ENCODE measurements at regions not wholly inside any gene's neighbourhood (a gene's known extent, or its start where the extent isn't known, plus 50 kb on each side); places are given as distances from the start of the nearest gene placed in this dataset.

- no peak overlapping the region for H3K4me3 Mint-ChIP-seq
- DNase-seq (no peak), ATAC-seq (no peak)
- no peaks in the 10 kb centered on the region for H3K9me3 Mint-ChIP-seq
- no peaks in the 10 kb centered on the region for H3K27me3 Mint-ChIP-seq
- H3K27ac Mint-ChIP-seq, result no peak overlapping the region
- no peaks in the 10 kb centered on the region for H3K36me3 Mint-ChIP-seq (ENCODE audit: low read depth)
- no peaks in the 10 kb centered on the region for H3K4me1 Mint-ChIP-seq
These were observed 627.1 kb upstream of the ARPP21 start for GRCh38 chr3:35012214-35012613.

GRCh38 chr3:35028157-35028556 is 611.2 kb upstream of the ARPP21 start:
- no peak for ATAC-seq
- no peak for DNase-seq
- no peaks in the 10 kb centered on the region for H3K36me3 Mint-ChIP-seq (ENCODE audit: low read depth)
- H3K9me3 Mint-ChIP-seq, result peaks cover 33% of the 10 kb centered on the region
- no peak overlapping the region for H3K4me3 Mint-ChIP-seq
- H3K4me1 Mint-ChIP-seq, result no peaks in the 10 kb centered on the region
- no peaks in the 10 kb centered on the region for H3K27me3 Mint-ChIP-seq
- H3K27ac Mint-ChIP-seq, result no peak overlapping the region

- H3K9me3 Mint-ChIP-seq, result no peaks in the 10 kb centered on the region
- no peak for DNase-seq
- H3K27ac Mint-ChIP-seq, result no peak overlapping the region
- no peaks in the 10 kb centered on the region for H3K36me3 Mint-ChIP-seq (ENCODE audit: low read depth)
- H3K4me3 Mint-ChIP-seq, result no peak overlapping the region
- no peaks in the 10 kb centered on the region for H3K4me1 Mint-ChIP-seq
- no peaks in the 10 kb centered on the region for H3K27me3 Mint-ChIP-seq
- no peak for ATAC-seq
These were observed 596.9 kb upstream of the ARPP21 start for GRCh38 chr3:35042210-35042991.

GRCh38 chr3:35043040-35043439 is 596.3 kb upstream of the ARPP21 start:
- Mint-ChIP-seq H3K9me3 (no peaks in the 10 kb centered on the region), H3K27me3 (no peaks in the 10 kb centered on the region), H3K4me3 (no peak overlapping the region)

GRCh38 chr3:35044190-35044589 is 595.1 kb upstream of the ARPP21 start:
- no peaks in the 10 kb centered on the region for H3K27me3 Mint-ChIP-seq
- H3K36me3 Mint-ChIP-seq (ENCODE audit: low read depth), result no peaks in the 10 kb centered on the region
- no peak for DNase-seq
- H3K9me3 Mint-ChIP-seq, result no peaks in the 10 kb centered on the region
- H3K4me3 Mint-ChIP-seq, result no peak overlapping the region
- no peaks in the 10 kb centered on the region for H3K4me1 Mint-ChIP-seq
- no peak overlapping the region for H3K27ac Mint-ChIP-seq
- ATAC-seq, result no peak

More at GRCh38 chr3:35043040-35043439, 596.3 kb upstream of the ARPP21 start:
- H3K4me1 Mint-ChIP-seq, result no peaks in the 10 kb centered on the region
- no peaks in the 10 kb centered on the region for H3K36me3 Mint-ChIP-seq (ENCODE audit: low read depth)
- no peak overlapping the region for H3K27ac Mint-ChIP-seq
- DNase-seq (no peak), ATAC-seq (no peak)

GRCh38 chr3:35045118-35045517 is 594.2 kb upstream of the ARPP21 start:
- ATAC-seq (no peak), DNase-seq (no peak)
- no peaks in the 10 kb centered on the region for H3K27me3 Mint-ChIP-seq
- H3K27ac Mint-ChIP-seq, result no peak overlapping the region
- H3K9me3 Mint-ChIP-seq, result no peaks in the 10 kb centered on the region
- no peaks in the 10 kb centered on the region for H3K36me3 Mint-ChIP-seq (ENCODE audit: low read depth)
- H3K4me3 Mint-ChIP-seq, result no peak overlapping the region
- no peaks in the 10 kb centered on the region for H3K4me1 Mint-ChIP-seq

GRCh38 chr3:35064761-35065160 is 574.6 kb upstream of the ARPP21 start:
- no peak for ATAC-seq
- no peaks in the 10 kb centered on the region for H3K4me1 Mint-ChIP-seq
- H3K27ac Mint-ChIP-seq, result no peak overlapping the region
- H3K9me3 Mint-ChIP-seq, result peaks cover 4% of the 10 kb centered on the region
- no peaks in the 10 kb centered on the region for H3K27me3 Mint-ChIP-seq
- no peaks in the 10 kb centered on the region for H3K36me3 Mint-ChIP-seq (ENCODE audit: low read depth)
- no peak overlapping the region for H3K4me3 Mint-ChIP-seq
- no peak for DNase-seq

GRCh38 chr3:35065891-35066290 is 573.4 kb upstream of the ARPP21 start:
- ATAC-seq, result no peak
- Mint-ChIP-seq H3K27me3 (no peaks in the 10 kb centered on the region), H3K27ac (no peak overlapping the region)

GRCh38 chr3:35067750-35068149 is 571.6 kb upstream of the ARPP21 start:
- no peak for ATAC-seq
- Mint-ChIP-seq H3K36me3 (ENCODE audit: low read depth) (no peaks in the 10 kb centered on the region), H3K4me3 (no peak overlapping the region), H3K9me3 (peaks cover 4% of the 10 kb centered on the region), H3K4me1 (no peaks in the 10 kb centered on the region), H3K27me3 (no peaks in the 10 kb centered on the region), H3K27ac (no peak overlapping the region)
- no peak for DNase-seq

More at GRCh38 chr3:35065891-35066290, 573.4 kb upstream of the ARPP21 start:
- Mint-ChIP-seq H3K4me1 (no peaks in the 10 kb centered on the region), H3K4me3 (no peak overlapping the region), H3K36me3 (ENCODE audit: low read depth) (no peaks in the 10 kb centered on the region), H3K9me3 (peaks cover 4% of the 10 kb centered on the region)
- no peak for DNase-seq

GRCh38 chr3:35070088-35070487 is 569.2 kb upstream of the ARPP21 start:
- no peak for ATAC-seq
- Mint-ChIP-seq H3K4me1 (no peaks in the 10 kb centered on the region), H3K27me3 (no peaks in the 10 kb centered on the region), H3K9me3 (peaks cover 4% of the 10 kb centered on the region), H3K27ac (no peak overlapping the region), H3K4me3 (no peak overlapping the region), H3K36me3 (ENCODE audit: low read depth) (no peaks in the 10 kb centered on the region)
- DNase-seq, result no peak

- no peak for DNase-seq
- H3K27me3 Mint-ChIP-seq, result no peaks in the 10 kb centered on the region
- peaks cover 4% of the 10 kb centered on the region for H3K9me3 Mint-ChIP-seq
- no peak overlapping the region for H3K4me3 Mint-ChIP-seq
- no peak overlapping the region for H3K27ac Mint-ChIP-seq
- no peaks in the 10 kb centered on the region for H3K4me1 Mint-ChIP-seq
- no peaks in the 10 kb centered on the region for H3K36me3 Mint-ChIP-seq (ENCODE audit: low read depth)
- no peak for ATAC-seq
These were observed 567.6 kb upstream of the ARPP21 start for GRCh38 chr3:35071772-35072171.

- no peaks in the 10 kb centered on the region for H3K4me1 Mint-ChIP-seq
- peaks cover 5% of the 10 kb centered on the region for H3K9me3 Mint-ChIP-seq
- no peak overlapping the region for H3K4me3 Mint-ChIP-seq
- no peaks in the 10 kb centered on the region for H3K36me3 Mint-ChIP-seq (ENCODE audit: low read depth)
- no peaks in the 10 kb centered on the region for H3K27me3 Mint-ChIP-seq
- H3K27ac Mint-ChIP-seq, result no peak overlapping the region
- ATAC-seq (no peak), DNase-seq (no peak)
These were observed 560.5 kb upstream of the ARPP21 start for GRCh38 chr3:35078780-35079179.

GRCh38 chr3:35079403-35079802 is 559.9 kb upstream of the ARPP21 start:
- Mint-ChIP-seq H3K4me1 (no peaks in the 10 kb centered on the region), H3K27me3 (no peaks in the 10 kb centered on the region), H3K9me3 (peaks cover 5% of the 10 kb centered on the region), H3K27ac (no peak overlapping the region), H3K36me3 (ENCODE audit: low read depth) (no peaks in the 10 kb centered on the region), H3K4me3 (no peak overlapping the region)
- DNase-seq (no peak), ATAC-seq (no peak)

- no peaks in the 10 kb centered on the region for H3K36me3 Mint-ChIP-seq (ENCODE audit: low read depth)
- no peaks in the 10 kb centered on the region for H3K4me1 Mint-ChIP-seq
- H3K27ac Mint-ChIP-seq, result no peak overlapping the region
- no peak overlapping the region for H3K4me3 Mint-ChIP-seq
- H3K27me3 Mint-ChIP-seq, result no peaks in the 10 kb centered on the region
- ATAC-seq (no peak), DNase-seq (no peak)
- peaks cover 11% of the 10 kb centered on the region for H3K9me3 Mint-ChIP-seq
These were observed 557.4 kb upstream of the ARPP21 start for GRCh38 chr3:35081899-35082298.

GRCh38 chr3:35088943-35089342 is 550.4 kb upstream of the ARPP21 start:
- no peak overlapping the region for H3K27ac Mint-ChIP-seq
- DNase-seq, result no peak
- H3K27me3 Mint-ChIP-seq, result no peaks in the 10 kb centered on the region
- no peaks in the 10 kb centered on the region for H3K36me3 Mint-ChIP-seq (ENCODE audit: low read depth)
- H3K4me3 Mint-ChIP-seq, result no peak overlapping the region
- no peaks in the 10 kb centered on the region for H3K4me1 Mint-ChIP-seq
- no peak for ATAC-seq
- H3K9me3 Mint-ChIP-seq, result peaks cover 12% of the 10 kb centered on the region

GRCh38 chr3:35114686-35115085 is 524.6 kb upstream of the ARPP21 start:
- Mint-ChIP-seq H3K4me1 (no peaks in the 10 kb centered on the region), H3K27ac (no peak overlapping the region), H3K9me3 (peaks cover 16% of the 10 kb centered on the region), H3K27me3 (no peaks in the 10 kb centered on the region), H3K4me3 (no peak overlapping the region), H3K36me3 (ENCODE audit: low read depth) (no peaks in the 10 kb centered on the region)
- ATAC-seq, result no peak
- no peak for DNase-seq

All from activated naive CD8-positive, alpha-beta T cell treated with anti-CD3 and anti-CD28 coated beads, Interleukin-2, amount 50 U/mL, for 24 hours (primary cell).